H1 (cell line): ENCODE measurements at regions not wholly inside any gene's neighbourhood (a gene's known extent, or its start where the extent isn't known, plus 50 kb on each side); places are given as distances from the start of the nearest gene placed in this dataset.
A peak's percentile ranks its signal among the peaks of the same experiment; 100 is the strongest.

Experiments used
- CTCF ChIA-PET: fragments of 300-600 bp; sonication (Branson Sonifier 250); formaldehyde crosslinking; loops from one replicate; lab custom pipeline; 2021; ENCODE audit not compliant: partially characterized antibody; lab: Charles Lee
- POLR2A ChIA-PET: fragments of 300-600 bp; sonication (Branson Sonifier 250); formaldehyde crosslinking; loops from one replicate; lab custom pipeline; 2021; ENCODE audit warnings: inconsistent platforms; ENCODE audit not compliant: partially characterized antibody; lab: Charles Lee
- DNase-seq, 2 experiments: peaks; one replicate each; pipeline versions ENCODE4 v3.0.0 to v3.0.0-alpha.2; 2010 to 2022; ENCODE audit warnings: low spot score in 2 of 2, low read depth in 1 of 2, mixed read lengths in 1 of 2
- FAIRE-seq: peaks from 2 replicates; lab custom pipeline; 2011; peaks lifted over from hg19 to GRCh38; lab: Jason Lieb, UNC
- H2AFZ ChIP-seq: 2 replicates; pipeline ENCODE4 v1.8.1; 2012; ENCODE audit warnings: low read length, inconsistent platforms
- H2AK5ac ChIP-seq: 2 replicates; pipeline ENCODE4 v1.6.1; 2013; ENCODE audit warnings: low read depth, low read length
- H2BK120ac ChIP-seq: replicated peaks from 2 replicates; pipeline ENCODE3; 2013; ENCODE audit warnings: low read depth, low read length, inconsistent platforms
- H2BK12ac ChIP-seq: 2 replicates; pipeline ENCODE4 v1.6.1; 2013; ENCODE audit warnings: low read depth, low read length
- H2BK15ac ChIP-seq: 2 replicates; pipeline ENCODE4 v1.6.1; 2013; ENCODE audit warnings: low read length
- H2BK20ac ChIP-seq: 2 replicates; pipeline ENCODE4 v1.6.1; 2013; ENCODE audit warnings: low read length
- H2BK5ac ChIP-seq: 2 replicates; pipeline ENCODE4 v1.6.1; 2013; ENCODE audit warnings: low read depth, low read length
- H3K14ac ChIP-seq: 2 replicates; pipeline ENCODE4 v1.6.1; 2013; ENCODE audit warnings: inconsistent platforms; ENCODE audit not compliant: insufficient read length
- H3K18ac ChIP-seq: 2 replicates; pipeline ENCODE4 v1.6.1; 2013; ENCODE audit warnings: low read length; ENCODE audit errors: extremely low read depth
- H3K23ac ChIP-seq: 2 replicates; pipeline ENCODE4 v1.6.1; 2013; ENCODE audit warnings: inconsistent platforms; ENCODE audit not compliant: insufficient read length
- H3K23me2 ChIP-seq: 2 replicates; pipeline ENCODE4 v1.6.1; 2013; ENCODE audit warnings: low read depth, low read length
- H3K27ac ChIP-seq: 2 replicates; pipeline ENCODE4 v1.6.1; 2011; ENCODE audit warnings: low read depth, low read length, inconsistent platforms
- H3K27me3 ChIP-seq, 4 experiments: replicated peaks in 1 of 4; 1 replicate in 1 of 4; 2 replicates in 3 of 4; pipeline versions ENCODE4 v1.6.1 to v1.8.1; 2011 to 2013; ENCODE audit warnings: low read length in 3 of 4, mild to moderate bottlenecking in 3 of 4, inconsistent platforms in 2 of 4, mixed read lengths in 2 of 4, moderate library complexity in 1 of 4; ENCODE audit not compliant: control insufficient read depth in 3 of 4, insufficient read depth in 3 of 4; ENCODE audit errors: extremely low read depth in 1 of 4
- H3K36me3 ChIP-seq, 4 experiments: 2 replicates each; pipeline versions ENCODE4 v1.6.1 to v1.8.1; 2011 to 2013; ENCODE audit warnings: mild to moderate bottlenecking in 4 of 4, low read length in 3 of 4, moderate library complexity in 2 of 4, control low read depth in 1 of 4, inconsistent platforms in 1 of 4; ENCODE audit not compliant: insufficient read depth in 4 of 4, control insufficient read depth in 2 of 4
- H3K4ac ChIP-seq: replicated peaks from 2 replicates; pipeline ENCODE3; 2013; ENCODE audit warnings: low read length, low read depth, mixed read lengths, inconsistent platforms; ENCODE audit not compliant: insufficient read length
- H3K4me1 ChIP-seq, 4 experiments: replicated peaks in 1 of 4; 1 replicate in 1 of 4; 2 replicates in 3 of 4; pipeline versions ENCODE4 v1.6.1 to v1.8.1; 2011 to 2013; ENCODE audit warnings: low read length in 3 of 4, inconsistent platforms in 2 of 4, mixed read lengths in 1 of 4; ENCODE audit not compliant: insufficient read depth in 4 of 4, control insufficient read depth in 3 of 4
- H3K4me2 ChIP-seq, 2 experiments: 2 replicates each; pipeline versions ENCODE4 v1.6.1 to v1.8.1; 2011 to 2013; ENCODE audit warnings: low read depth in 2 of 2, low read length in 2 of 2, control low read depth in 1 of 2, inconsistent platforms in 1 of 2, mild to moderate bottlenecking in 1 of 2; ENCODE audit not compliant: insufficient read depth in 1 of 2
- H3K4me3 ChIP-seq, 4 experiments: fragments of 200-600, 300-600 bp in 1 of 4; sonication (generic), shearing (Covaris generic), sonication (Bioruptor Twin) in 1 of 4; 2 replicates each; pipeline versions ENCODE4 v1.5.1 to v1.8.1; 2011 to 2016; ENCODE audit warnings: low read length in 4 of 4, low read depth in 3 of 4, control low read depth in 2 of 4, inconsistent platforms in 2 of 4, mild to moderate bottlenecking in 2 of 4, mixed read lengths in 1 of 4, moderate library complexity in 1 of 4; ENCODE audit not compliant: insufficient read depth in 2 of 4; ENCODE audit errors: extremely low read depth in 1 of 4
- H3K56ac ChIP-seq: replicated peaks from 2 replicates; pipeline ENCODE3; 2013; ENCODE audit warnings: low read depth, mild to moderate bottlenecking, mixed read lengths, low read length, inconsistent platforms; ENCODE audit not compliant: insufficient read length
- H3K79me1 ChIP-seq: 2 replicates; pipeline ENCODE4 v1.6.1; 2013; ENCODE audit warnings: low read depth, low read length, control low read depth
- H3K79me2 ChIP-seq, 2 experiments: 2 replicates each; pipeline versions ENCODE4 v1.6.1 to v1.8.1; 2012 to 2013; ENCODE audit warnings: low read length in 2 of 2, mild to moderate bottlenecking in 2 of 2, inconsistent platforms in 1 of 2; ENCODE audit not compliant: insufficient read depth in 2 of 2, control insufficient read depth in 1 of 2
- H3K9ac ChIP-seq, 4 experiments: replicated peaks in 1 of 4; 1 replicate in 1 of 4; 2 replicates in 3 of 4; pipeline versions ENCODE4 v1.6.1 to v1.8.1; 2011 to 2013; ENCODE audit warnings: low read depth in 3 of 4, low read length in 3 of 4, control low read depth in 2 of 4, mild to moderate bottlenecking in 2 of 4, moderate library complexity in 2 of 4, inconsistent platforms in 1 of 4; ENCODE audit errors: extremely low read depth in 1 of 4
- H3K9me3 ChIP-seq, 2 experiments: 2 replicates each; pipeline versions ENCODE4 v1.6.1 to v1.8.1; 2012 to 2013; ENCODE audit warnings: mild to moderate bottlenecking in 2 of 2, moderate library complexity in 2 of 2, control low read depth in 1 of 2, inconsistent platforms in 1 of 2, low read depth in 1 of 2, low read length in 1 of 2, mixed read lengths in 1 of 2; ENCODE audit not compliant: insufficient read depth in 2 of 2
- H4K20me1 ChIP-seq, 2 experiments: replicated peaks in 1 of 2; 2 replicates each; pipeline versions ENCODE3 to v1.8.1; 2011 to 2013; ENCODE audit warnings: inconsistent platforms in 2 of 2, low read length in 2 of 2, mild to moderate bottlenecking in 1 of 2; ENCODE audit not compliant: insufficient read depth in 2 of 2, control insufficient read depth in 1 of 2
- H4K5ac ChIP-seq: 2 replicates; pipeline ENCODE4 v1.6.1; 2013; ENCODE audit warnings: low read length, low read depth, mixed read lengths, inconsistent platforms; ENCODE audit not compliant: insufficient read length
- H4K8ac ChIP-seq: 2 replicates; pipeline ENCODE4 v1.8.0; 2013; ENCODE audit warnings: mild to moderate bottlenecking, moderate library complexity, low read length, inconsistent platforms; ENCODE audit not compliant: insufficient read depth; ENCODE audit errors: extremely low read depth
- H4K91ac ChIP-seq: replicated peaks from 2 replicates; pipeline ENCODE3; 2013; ENCODE audit warnings: low read length, mixed read lengths, inconsistent platforms; ENCODE audit not compliant: insufficient read length
- CHD2 ChIP-seq: IDR thresholded peaks from 2 replicates; pipeline ENCODE4 v1.6.1; 2012; ENCODE audit warnings: low read length, improper control_type of control experiment
- RAD21 ChIP-seq, 2 experiments: IDR thresholded peaks in 1 of 2; conservative IDR thresholded peaks in 1 of 2; 2 replicates each; pipeline ENCODE4 v1.6.1; 2011; ENCODE audit warnings: low read depth in 2 of 2, low read length in 2 of 2, improper control_type of control experiment in 1 of 2, inconsistent platforms in 1 of 2, mild to moderate bottlenecking in 1 of 2, moderate library complexity in 1 of 2
- WGBS, 2 experiments: shearing (Covaris generic) in 1 of 2; methylation state at CpG; one replicate each; pipeline versions ENCODE4 v1.1.6 to v1.1.7; 2013 to 2015; ENCODE audit warnings: low lambda C conversion rate in 2 of 2, mixed read lengths in 2 of 2, inconsistent platforms in 1 of 2, low coverage in 1 of 2, missing lambda C conversion rate in 1 of 2; ENCODE audit not compliant: insufficient replicate concordance in 2 of 2, insufficient coverage in 1 of 2, insufficient read length in 1 of 2; ENCODE audit errors: extremely low coverage in 1 of 2, missing lambda C conversion rate in 1 of 2; 5-methylcytosine and 5-hydroxymethylcytosine counted together
- TF ChIP-seq, protein P1 (sequence below), 3 experiments: IDR thresholded peaks; 1 replicate in 2 of 3; 2 replicates in 1 of 3; pipeline versions ENCODE4 v1.5.1 to v1.6.1; 2011; ENCODE audit warnings: low read length in 3 of 3, mild to moderate bottlenecking in 3 of 3, inconsistent platforms in 2 of 3, low read depth in 1 of 3, moderate library complexity in 1 of 3; ENCODE audit not compliant: insufficient read depth in 1 of 3; ENCODE audit errors: control extremely low read depth in 1 of 3

DNA sequence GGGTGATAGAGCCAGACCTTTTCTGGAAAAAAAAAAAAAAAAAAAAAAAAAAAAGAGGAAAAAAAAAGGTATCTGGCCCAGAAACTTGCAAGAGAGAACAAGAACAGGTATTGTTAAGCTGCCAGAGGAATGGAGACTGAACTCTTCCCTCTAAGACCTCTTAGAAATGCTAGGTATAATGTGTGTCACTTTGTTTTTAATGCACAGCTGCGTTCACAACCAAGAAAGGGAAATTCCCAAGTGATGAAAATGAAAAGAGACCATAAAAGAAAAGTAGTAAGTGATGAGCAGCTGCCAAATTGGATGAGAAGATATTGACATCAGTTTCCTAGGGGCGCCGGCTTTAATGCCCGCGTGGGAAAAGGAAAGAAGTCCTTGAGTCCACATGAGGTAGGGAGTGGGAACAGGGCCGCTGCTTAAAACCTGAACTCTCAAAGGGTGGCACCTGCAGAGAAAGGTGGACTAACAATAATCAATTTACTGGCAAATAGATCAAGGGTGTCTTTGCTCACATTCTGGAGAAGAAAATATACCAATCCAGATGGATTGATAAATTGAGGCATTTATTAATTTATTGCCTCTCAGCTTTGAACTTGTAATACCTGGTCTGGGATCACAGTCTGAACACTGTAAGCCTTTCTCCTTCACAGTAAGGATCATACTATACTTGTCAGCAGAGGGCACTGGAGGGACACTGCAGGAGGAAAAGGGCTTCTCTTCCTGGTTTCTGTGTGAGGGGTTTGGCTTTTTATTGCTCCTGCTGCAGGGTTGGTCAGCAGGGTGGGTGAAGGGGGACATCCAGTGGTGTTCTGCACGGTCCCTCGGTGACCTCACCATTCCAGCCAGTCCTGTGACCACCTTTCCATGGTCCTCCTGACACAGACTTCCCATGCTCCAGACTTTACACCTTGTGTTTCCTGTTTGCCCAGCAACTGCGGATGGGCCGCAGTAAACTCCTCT is 131.6 kb downstream of the AQP9 start:
- peaks cover 3 to 5% of the 10 kb centered on the region in 2 experiments; a peak in 2 of 4 replicates for H3K9me3 ChIP-seq
- no peak overlapping the region for H4K91ac ChIP-seq
- no peak overlapping the region; the same call in 1 of the 2 replicates for H2BK5ac ChIP-seq
- TF ChIP-seq, protein P1, sequence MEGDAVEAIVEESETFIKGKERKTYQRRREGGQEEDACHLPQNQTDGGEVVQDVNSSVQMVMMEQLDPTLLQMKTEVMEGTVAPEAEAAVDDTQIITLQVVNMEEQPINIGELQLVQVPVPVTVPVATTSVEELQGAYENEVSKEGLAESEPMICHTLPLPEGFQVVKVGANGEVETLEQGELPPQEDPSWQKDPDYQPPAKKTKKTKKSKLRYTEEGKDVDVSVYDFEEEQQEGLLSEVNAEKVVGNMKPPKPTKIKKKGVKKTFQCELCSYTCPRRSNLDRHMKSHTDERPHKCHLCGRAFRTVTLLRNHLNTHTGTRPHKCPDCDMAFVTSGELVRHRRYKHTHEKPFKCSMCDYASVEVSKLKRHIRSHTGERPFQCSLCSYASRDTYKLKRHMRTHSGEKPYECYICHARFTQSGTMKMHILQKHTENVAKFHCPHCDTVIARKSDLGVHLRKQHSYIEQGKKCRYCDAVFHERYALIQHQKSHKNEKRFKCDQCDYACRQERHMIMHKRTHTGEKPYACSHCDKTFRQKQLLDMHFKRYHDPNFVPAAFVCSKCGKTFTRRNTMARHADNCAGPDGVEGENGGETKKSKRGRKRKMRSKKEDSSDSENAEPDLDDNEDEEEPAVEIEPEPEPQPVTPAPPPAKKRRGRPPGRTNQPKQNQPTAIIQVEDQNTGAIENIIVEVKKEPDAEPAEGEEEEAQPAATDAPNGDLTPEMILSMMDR (IDR thresholded peaks at IDR 0.05; ENCODE audit: control extremely low read depth in 1 of 3, insufficient read depth in 1 of 3, low read depth in 1 of 3, low read length in 3 of 3): peak; percentile 26 to 85 (median 76)
- TF ChIP-seq CHD2: no peak
- peak; percentile 96 for TF ChIP-seq RAD21 (IDR thresholded peaks at IDR 0.05 in 1 of 2, conservative IDR thresholded peaks at IDR 0.05 in 1 of 2; ENCODE audit: low read depth in 2 of 2, low read length in 2 of 2)
- H3K4me1 ChIP-seq: peaks cover 0 to 4% (median under 1%) of the 10 kb centered on the region in 4 experiments; a peak in 2 of 7 replicates
- no peak overlapping the region; the same call in 1 of the 2 replicates for H2BK20ac ChIP-seq
- H3K4me3 ChIP-seq: no peak overlapping the region
- H3K4ac ChIP-seq: no peak overlapping the region
- CTCF ChIA-PET: interaction anchor here (0.6 to 2.0 kb wide), 37 partner anchors 7 to 741 kb away, joined by 3 to 9 read pairs (median 4); no protein-coding TSS in a partner anchor
- POLR2A ChIA-PET: no interaction called here
- FAIRE-seq (peak; percentile 68), DNase-seq (no peak)
- H3K79me2 ChIP-seq: no peaks in the 10 kb centered on the region
- 65% methylated on average over 10 of the region's 10 CpGs; no CpG with 5 or more reads in 1 of the 2 experiments for WGBS, 2 experiments
- H4K20me1 ChIP-seq: no peaks in the 10 kb centered on the region
- H2BK12ac ChIP-seq: no peak overlapping the region
- H2BK15ac ChIP-seq: 0 out of 2 replicates have a peak overlapping the region, but pooled peaks have one; percentile 65
- no peak overlapping the region for H2BK120ac ChIP-seq
- H3K14ac ChIP-seq: no peak overlapping the region
- H3K27ac ChIP-seq: no peak overlapping the region
- H3K4me2 ChIP-seq: no peak overlapping the region
- no peak overlapping the region for H3K56ac ChIP-seq
- no peaks in the 10 kb centered on the region for H3K36me3 ChIP-seq
- H3K23me2 ChIP-seq: no peaks in the 10 kb centered on the region
- H2AK5ac ChIP-seq: no peak overlapping the region
- H3K79me1 ChIP-seq: no peaks in the 10 kb centered on the region
- H2AFZ ChIP-seq: peak overlapping the region; percentile 88
- H3K27me3 ChIP-seq: no peaks in the 10 kb centered on the region
- no peak overlapping the region for H3K9ac ChIP-seq
- no peak overlapping the region for H3K23ac ChIP-seq
- 0 out of 2 replicates have a peak overlapping the region, but pooled peaks have one; percentile 68 for H3K18ac ChIP-seq
- H4K8ac ChIP-seq: no peak overlapping the region; the same call in 1 of the 2 replicates
- peak overlapping the region; percentile 26 for H4K5ac ChIP-seq
